ENCODE measurements at regions not wholly inside any gene's neighbourhood (a gene's known extent, or its start where the extent isn't known, plus 50 kb on each side); places are given as distances from the start of the nearest gene placed in this dataset.

- H3K27ac ChIP-seq = no peak overlapping the region
- H3K4me1 ChIP-seq = no peaks in the 10 kb centered on the region
- no peaks in the 10 kb centered on the region for H3K36me3 ChIP-seq
- ATAC-seq = no peak
- H3K4me3 ChIP-seq = no peak overlapping the region
- WGBS, 2 donors (ENCODE audit: low coverage in 1 of 2) = 95 to 100% methylated on average over 1 of the region's 1 CpG
- H3K9me3 ChIP-seq = no peaks in the 10 kb centered on the region
- H3K27me3 ChIP-seq = no peaks in the 10 kb centered on the region
- TF ChIP-seq CTCF (IDR thresholded peaks at IDR 0.05) (no peak), POLR2AphosphoS5 (IDR thresholded peaks at IDR 0.05) (no peak), EP300 (IDR thresholded peaks at IDR 0.05) (no peak), POLR2A (IDR thresholded peaks at IDR 0.05) (no peak)
Observed at GRCh38 chr6:93919365-93919764, 500.0 kb upstream of the EPHA7 start.

- H3K36me3 ChIP-seq = no peaks in the 10 kb centered on the region
- no peak for ATAC-seq
- WGBS, 2 donors (ENCODE audit: low coverage in 1 of 2) = 82 to 88% methylated on average over 2 to 3 of the region's 3 CpGs
Observed at GRCh38 chr6:93918258-93918657, 498.9 kb upstream of the EPHA7 start.

GRCh38 chr6:93917216-93917615, 497.9 kb upstream of the EPHA7 start:
- H3K27ac ChIP-seq = no peak overlapping the region
- no peaks in the 10 kb centered on the region for H3K9me3 ChIP-seq
- H3K4me1 ChIP-seq = no peaks in the 10 kb centered on the region
- no peaks in the 10 kb centered on the region for H3K36me3 ChIP-seq
- H3K4me3 ChIP-seq = no peak overlapping the region
- no peaks in the 10 kb centered on the region for H3K27me3 ChIP-seq
- no peak for TF ChIP-seq POLR2AphosphoS5 (IDR thresholded peaks at IDR 0.05)
- no peak for TF ChIP-seq POLR2A (IDR thresholded peaks at IDR 0.05)
- no peak for TF ChIP-seq EP300 (IDR thresholded peaks at IDR 0.05)
- TF ChIP-seq CTCF (IDR thresholded peaks at IDR 0.05) = no peak
- 70 to 88% methylated on average over 1 of the region's 1 CpG for WGBS, 2 donors (ENCODE audit: low coverage in 1 of 2)
- no peak for ATAC-seq

More at GRCh38 chr6:93918258-93918657, 498.9 kb upstream of the EPHA7 start:
- Histone ChIP-seq H3K4me1 (no peaks in the 10 kb centered on the region), H3K4me3 (no peak overlapping the region), H3K27me3 (no peaks in the 10 kb centered on the region), H3K9me3 (no peaks in the 10 kb centered on the region), H3K27ac (no peak overlapping the region)
- TF ChIP-seq POLR2AphosphoS5 (IDR thresholded peaks at IDR 0.05) (no peak), EP300 (IDR thresholded peaks at IDR 0.05) (no peak), POLR2A (IDR thresholded peaks at IDR 0.05) (no peak)

- H3K27ac ChIP-seq = no peak overlapping the region
- no peak for ATAC-seq
- no peaks in the 10 kb centered on the region for H3K36me3 ChIP-seq
- no peak overlapping the region for H3K4me3 ChIP-seq
- no peaks in the 10 kb centered on the region for H3K4me1 ChIP-seq
- WGBS, 2 donors (ENCODE audit: low coverage in 1 of 2) = 40 to 80% methylated on average over 1 of the region's 1 CpG
- no peak for TF ChIP-seq CTCF (IDR thresholded peaks at IDR 0.05)
- no peak for TF ChIP-seq EP300 (IDR thresholded peaks at IDR 0.05)
- TF ChIP-seq POLR2A (IDR thresholded peaks at IDR 0.05) = no peak
- no peak for TF ChIP-seq POLR2AphosphoS5 (IDR thresholded peaks at IDR 0.05)
- H3K9me3 ChIP-seq = no peaks in the 10 kb centered on the region
- no peaks in the 10 kb centered on the region for H3K27me3 ChIP-seq
Observed at GRCh38 chr6:93916716-93917115, 497.4 kb upstream of the EPHA7 start.

GRCh38 chr6:93915961-93916360, 496.6 kb upstream of the EPHA7 start:
- H3K9me3 ChIP-seq = no peaks in the 10 kb centered on the region
- no peak overlapping the region for H3K4me3 ChIP-seq
- no peaks in the 10 kb centered on the region for H3K36me3 ChIP-seq
- no peak for ATAC-seq
- TF ChIP-seq EP300 (IDR thresholded peaks at IDR 0.05) = no peak
- TF ChIP-seq POLR2AphosphoS5 (IDR thresholded peaks at IDR 0.05) = no peak
- no peak for TF ChIP-seq POLR2A (IDR thresholded peaks at IDR 0.05)
- no peak for TF ChIP-seq CTCF (IDR thresholded peaks at IDR 0.05)
- no peaks in the 10 kb centered on the region for H3K4me1 ChIP-seq
- H3K27me3 ChIP-seq = no peaks in the 10 kb centered on the region
- H3K27ac ChIP-seq = no peak overlapping the region
